K562 (cell line): ENCODE measurements at regions not wholly inside any gene's neighbourhood (a gene's known extent, or its start where the extent isn't known, plus 50 kb on each side); places are given as distances from the start of the nearest gene placed in this dataset.
A peak's percentile ranks its signal among the peaks of the same experiment; 100 is the strongest.

Experiments
- ATAC-seq: fragments of 200-7000 bp; cut with Tn5 transposase; 3 replicates; pipeline ENCODE4 v1.9.1; 2020; ENCODE audit warnings: moderate library complexity
- BruUV-seq: library from RNA; stranded (reverse); fragments of 400-500 nt; replicated peaks from 2 replicates; lab custom pipeline; 2021; lab: Mats Ljungman, UMichigan
- CTCF ChIA-PET: fragments of 300-600 bp; formaldehyde crosslinking; extraction: SDS; loops from one replicate; lab custom pipeline; 2021; ENCODE audit warnings: low intra/inter-chr PET ratio; lab: Yijun Ruan, JAX
- POLR2A ChIA-PET: fragments of 300-600, 350-650 bp; sonication (Branson Sonifier 250); formaldehyde crosslinking; extraction: SDS; loops from one replicate; lab custom pipeline; 2021; ENCODE audit warnings: antibody characterized with exemption, inconsistent platforms; lab: Yijun Ruan, JAX
- DNase-seq, 4 experiments: peaks; one replicate each; pipeline versions ENCODE4 v3.0.0 to v3.0.0-alpha.2; 2011 to 2018; ENCODE audit warnings: low spot score in 3 of 4, mixed read lengths in 3 of 4; ENCODE audit errors: extremely low read depth in 1 of 4
- FAIRE-seq: peaks from 2 replicates; lab custom pipeline; 2011; peaks lifted over from hg19 to GRCh38; lab: Jason Lieb, UNC
- H2AFZ ChIP-seq: 2 replicates; pipeline ENCODE4 v1.6.0; 2011; ENCODE audit warnings: low read depth, low read length, control low read depth, inconsistent platforms
- H3K27ac ChIP-seq: fragments of 200-600 bp; 3 replicates; pipeline ENCODE4 v1.8.0; 2011; ENCODE audit warnings: low read depth, mild to moderate bottlenecking, control low read depth, inconsistent platforms, low read length, moderate library complexity, mixed read lengths; ENCODE audit errors: extremely low read depth
- H3K27me3 ChIP-seq, 2 experiments: fragments of 300-600 bp in 1 of 2; 2 replicates in 1 of 2; 3 replicates in 1 of 2; pipeline versions ENCODE4 v1.6.0 to v1.8.0; 2011; ENCODE audit warnings: inconsistent platforms in 2 of 2, low read length in 2 of 2, mild to moderate bottlenecking in 1 of 2, mixed read lengths in 1 of 2, moderate library complexity in 1 of 2; ENCODE audit not compliant: control insufficient read depth in 2 of 2, insufficient read depth in 2 of 2
- H3K36me3 ChIP-seq: fragments of 300-600 bp; 3 replicates; pipeline ENCODE4 v1.8.0; 2011; ENCODE audit warnings: mild to moderate bottlenecking, low read length, inconsistent platforms; ENCODE audit not compliant: control insufficient read depth, insufficient read depth
- H3K4me1 ChIP-seq, 2 experiments: fragments of 200-600 bp in 1 of 2; replicated peaks in 1 of 2; 2 replicates in 1 of 2; 3 replicates in 1 of 2; pipeline versions ENCODE4 v1.5.1 to v1.8.0; 2011; ENCODE audit warnings: inconsistent platforms in 2 of 2, low read length in 2 of 2, mild to moderate bottlenecking in 1 of 2, mixed read lengths in 1 of 2, moderate library complexity in 1 of 2; ENCODE audit not compliant: control insufficient read depth in 2 of 2, insufficient read depth in 2 of 2
- H3K4me2 ChIP-seq: 2 replicates; pipeline ENCODE4 v1.6.1; 2011; ENCODE audit warnings: low read length, control low read depth, inconsistent platforms, mixed read lengths; ENCODE audit not compliant: insufficient read depth
- H3K4me3 ChIP-seq: fragments of 200-600 bp; sonication (generic), shearing (Covaris generic); 2 replicates; pipeline ENCODE4 v1.5.1; 2016; ENCODE audit warnings: control low read depth, inconsistent platforms
- H3K79me2 ChIP-seq: fragments of 200-600 bp; 3 replicates; pipeline ENCODE4 v1.8.0; 2011; ENCODE audit warnings: low read length, inconsistent platforms; ENCODE audit not compliant: control insufficient read depth, insufficient read depth
- H3K9ac ChIP-seq, 2 experiments: 2 replicates each; pipeline versions ENCODE4 v1.6.0 to v1.6.1; 2011; ENCODE audit warnings: low read depth in 2 of 2, low read length in 2 of 2, control low read depth in 1 of 2, inconsistent platforms in 1 of 2, mild to moderate bottlenecking in 1 of 2, mixed read lengths in 1 of 2; ENCODE audit not compliant: insufficient read depth in 1 of 2
- H3K9me1 ChIP-seq: one replicate; pipeline ENCODE4 v1.6.0; 2011; ENCODE audit warnings: inconsistent platforms, mild to moderate bottlenecking, low read length, moderate library complexity; ENCODE audit not compliant: control insufficient read depth, insufficient read depth
- H3K9me3 ChIP-seq: replicated peaks from 2 replicates; pipeline ENCODE4 v1.5.1; 2011; ENCODE audit warnings: low read depth, low read length, inconsistent platforms; ENCODE audit not compliant: control insufficient read depth, insufficient read depth
- H4K20me1 ChIP-seq: replicated peaks from 2 replicates; pipeline ENCODE4 v1.6.1; 2011; ENCODE audit warnings: low read length, inconsistent platforms, mixed read lengths; ENCODE audit not compliant: control insufficient read depth, insufficient read depth
- ESRRA ChIP-seq: fragments of 450-650 bp; IDR thresholded peaks from 2 replicates; pipeline ENCODE4 v1.6.1; 2014; ENCODE audit warnings: low read depth, mild to moderate bottlenecking, moderate library complexity, borderline replicate concordance
- WGBS: fragments of 100-300 bp; shearing (Covaris generic); methylation state at CpG from one replicate; pipeline ENCODE4 v1.1.6; 2016; ENCODE audit warnings: low coverage, mixed read lengths; ENCODE audit not compliant: insufficient coverage; ENCODE audit errors: missing lambda C conversion rate; 5-methylcytosine and 5-hydroxymethylcytosine counted together
- in situ Hi-C: fragments of 300-500 bp; cut with MboI; formaldehyde crosslinking; loops from 4 replicates; pipeline ENCODE4 v1.15.0; 2018; ENCODE audit warnings: inconsistent platforms, mixed read lengths
- intact Hi-C: fragments of 100-400 bp; cut with micrococcal nuclease; formaldehyde crosslinking; loops from 2 replicates; pipeline ENCODE4 v1.14.2; 2022
- TF ChIP-seq, protein P1 (sequence below): sonication (generic); formaldehyde crosslinking; IDR thresholded peaks from 2 replicates; pipeline ENCODE4 v1.5.0; 2020; ENCODE audit warnings: missing genetic modification reagents
- TF ChIP-seq, protein P2 (sequence below), 2 experiments: fragments of 450-650 bp; IDR thresholded peaks; 2 replicates each; pipeline ENCODE4 v1.6.1; 2016; ENCODE audit warnings: mild to moderate bottlenecking in 2 of 2, borderline replicate concordance in 1 of 2, low read depth in 1 of 2, moderate library complexity in 1 of 2
- TF ChIP-seq, protein P3 (sequence below): fragments of 450-650 bp; formaldehyde crosslinking; IDR thresholded peaks from 2 replicates; pipeline ENCODE4 v1.4.0; 2020; ENCODE audit warnings: mild to moderate bottlenecking, mixed read lengths
- TF ChIP-seq, protein P4 (sequence below): IDR thresholded peaks from 3 replicates; pipeline ENCODE4 v1.6.1; 2011; ENCODE audit warnings: borderline replicate concordance, mild to moderate bottlenecking; ENCODE audit not compliant: insufficient read length, insufficient read depth

DNA sequence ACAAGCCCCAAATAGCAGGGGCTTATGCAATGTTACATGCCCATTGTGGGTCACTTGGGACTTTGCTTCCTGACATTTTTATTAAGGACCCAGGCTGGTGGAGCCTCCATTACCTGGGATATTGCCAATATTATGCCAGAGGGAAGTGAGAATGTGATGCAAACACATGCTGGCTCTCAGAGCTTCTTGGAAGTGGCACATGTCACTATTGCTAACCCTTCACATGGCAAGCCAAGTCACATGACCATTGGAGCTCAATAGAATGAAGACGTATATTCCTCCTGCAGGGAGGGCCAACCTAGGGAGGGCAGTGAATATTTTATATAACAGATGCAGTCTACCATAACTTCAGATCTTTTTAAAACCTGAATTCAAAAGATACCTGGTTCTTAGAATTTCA lies 140.7 kb upstream of the ZFP64 start:
- H3K4me3 ChIP-seq, result no peak overlapping the region
- no peaks in the 10 kb centered on the region for H3K9me3 ChIP-seq
- intact Hi-C loops (no loop called here), in situ Hi-C loops (no loop called here)
- CTCF ChIA-PET, result no interaction called here
- H3K4me1 ChIP-seq, result no peaks in the 10 kb centered on the region
- POLR2A ChIA-PET, result interaction anchor here (0.6 kb wide), 1 partner anchor 55 kb away, joined by 3 read pairs; no protein-coding TSS in a partner anchor
- no peak overlapping the region for H2AFZ ChIP-seq
- BruUV-seq, result no TSS peak
- TF ChIP-seq, protein P1, sequence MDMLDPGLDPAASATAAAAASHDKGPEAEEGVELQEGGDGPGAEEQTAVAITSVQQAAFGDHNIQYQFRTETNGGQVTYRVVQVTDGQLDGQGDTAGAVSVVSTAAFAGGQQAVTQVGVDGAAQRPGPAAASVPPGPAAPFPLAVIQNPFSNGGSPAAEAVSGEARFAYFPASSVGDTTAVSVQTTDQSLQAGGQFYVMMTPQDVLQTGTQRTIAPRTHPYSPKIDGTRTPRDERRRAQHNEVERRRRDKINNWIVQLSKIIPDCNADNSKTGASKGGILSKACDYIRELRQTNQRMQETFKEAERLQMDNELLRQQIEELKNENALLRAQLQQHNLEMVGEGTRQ (CRISPR knock-in tag), result no peak
- TF ChIP-seq, protein P2, sequence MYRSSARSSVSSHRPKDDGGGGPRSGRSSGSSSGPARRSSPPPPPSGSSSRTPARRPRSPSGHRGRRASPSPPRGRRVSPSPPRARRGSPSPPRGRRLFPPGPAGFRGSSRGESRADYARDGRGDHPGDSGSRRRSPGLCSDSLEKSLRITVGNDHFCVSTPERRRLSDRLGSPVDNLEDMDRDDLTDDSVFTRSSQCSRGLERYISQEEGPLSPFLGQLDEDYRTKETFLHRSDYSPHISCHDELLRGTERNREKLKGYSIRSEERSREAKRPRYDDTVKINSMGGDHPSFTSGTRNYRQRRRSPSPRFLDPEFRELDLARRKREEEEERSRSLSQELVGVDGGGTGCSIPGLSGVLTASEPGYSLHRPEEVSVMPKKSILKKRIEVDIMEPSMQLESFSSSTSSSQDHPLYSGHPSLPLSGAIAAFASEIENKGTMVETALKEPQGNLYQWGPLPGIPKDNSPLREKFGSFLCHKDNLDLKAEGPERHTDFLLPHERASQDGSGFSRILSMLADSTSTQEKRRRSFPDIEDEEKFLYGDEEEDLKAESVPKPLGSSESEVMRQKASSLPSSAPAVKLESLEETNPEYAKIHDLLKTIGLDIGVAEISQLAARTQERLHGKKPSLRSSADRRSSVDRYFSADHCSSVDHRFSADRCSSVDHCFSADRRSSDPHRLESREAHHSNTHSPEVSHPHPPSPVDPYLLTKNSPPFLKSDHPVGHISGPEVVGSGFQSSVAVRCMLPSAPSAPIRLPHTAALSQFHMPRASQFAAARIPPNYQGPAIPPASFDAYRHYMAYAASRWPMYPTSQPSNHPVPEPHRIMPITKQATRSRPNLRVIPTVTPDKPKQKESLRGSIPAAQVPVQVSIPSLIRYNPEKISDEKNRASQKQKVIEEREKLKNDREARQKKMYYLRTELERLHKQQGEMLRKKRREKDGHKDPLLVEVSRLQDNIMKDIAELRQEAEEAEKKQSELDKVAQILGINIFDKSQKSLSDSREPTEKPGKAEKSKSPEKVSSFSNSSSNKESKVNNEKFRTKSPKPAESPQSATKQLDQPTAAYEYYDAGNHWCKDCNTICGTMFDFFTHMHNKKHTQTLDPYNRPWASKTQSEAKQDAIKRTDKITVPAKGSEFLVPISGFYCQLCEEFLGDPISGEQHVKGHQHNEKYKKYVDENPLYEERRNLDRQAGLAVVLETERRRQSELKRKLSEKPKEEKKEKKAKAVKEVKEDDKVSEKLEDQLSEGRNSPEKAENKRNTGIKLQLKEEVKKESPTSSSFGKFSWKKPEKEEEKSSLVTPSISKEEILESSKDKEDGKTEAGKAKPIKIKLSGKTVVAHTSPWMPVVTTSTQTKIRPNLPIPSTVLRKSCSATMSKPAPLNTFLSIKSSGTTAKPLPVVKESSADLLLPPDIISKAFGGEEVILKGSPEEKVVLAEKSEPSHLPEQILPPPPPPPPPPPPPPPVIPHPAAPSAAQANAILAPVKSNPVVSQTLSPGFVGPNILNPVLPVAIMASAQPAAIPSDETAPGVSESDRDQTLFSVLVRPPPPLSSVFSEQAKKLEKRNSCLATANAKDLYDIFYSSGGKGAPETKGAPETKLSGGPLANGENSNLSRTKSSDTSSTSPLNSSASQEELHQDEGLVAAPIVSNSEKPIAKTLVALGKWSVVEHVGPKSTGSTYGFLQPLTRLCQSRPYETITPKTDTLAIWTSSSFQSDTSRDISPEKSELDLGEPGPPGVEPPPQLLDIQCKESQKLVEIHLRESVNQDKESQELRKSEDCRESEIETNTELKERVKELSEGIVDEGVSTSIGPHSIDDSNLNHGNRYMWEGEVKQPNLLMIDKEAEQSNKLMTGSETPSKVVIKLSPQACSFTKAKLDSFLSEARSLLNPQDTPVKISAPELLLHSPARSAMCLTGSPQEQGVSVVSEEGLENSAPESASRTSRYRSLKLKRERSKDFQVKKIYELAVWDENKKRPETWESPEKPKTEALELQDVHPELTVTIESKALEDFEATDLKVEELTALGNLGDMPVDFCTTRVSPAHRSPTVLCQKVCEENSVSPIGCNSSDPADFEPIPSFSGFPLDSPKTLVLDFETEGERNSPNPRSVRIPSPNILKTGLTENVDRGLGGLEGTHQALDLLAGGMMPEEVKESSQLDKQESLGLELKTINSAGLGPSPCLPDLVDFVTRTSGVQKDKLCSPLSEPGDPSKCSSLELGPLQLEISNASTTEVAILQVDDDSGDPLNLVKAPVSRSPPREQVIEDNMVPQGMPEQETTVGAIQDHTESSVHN (IDR thresholded peaks at IDR 0.05; ENCODE audit: borderline replicate concordance in 1 of 2, low read depth in 1 of 2), result no peak
- TF ChIP-seq ESRRA, result no peak
- TF ChIP-seq, protein P3, sequence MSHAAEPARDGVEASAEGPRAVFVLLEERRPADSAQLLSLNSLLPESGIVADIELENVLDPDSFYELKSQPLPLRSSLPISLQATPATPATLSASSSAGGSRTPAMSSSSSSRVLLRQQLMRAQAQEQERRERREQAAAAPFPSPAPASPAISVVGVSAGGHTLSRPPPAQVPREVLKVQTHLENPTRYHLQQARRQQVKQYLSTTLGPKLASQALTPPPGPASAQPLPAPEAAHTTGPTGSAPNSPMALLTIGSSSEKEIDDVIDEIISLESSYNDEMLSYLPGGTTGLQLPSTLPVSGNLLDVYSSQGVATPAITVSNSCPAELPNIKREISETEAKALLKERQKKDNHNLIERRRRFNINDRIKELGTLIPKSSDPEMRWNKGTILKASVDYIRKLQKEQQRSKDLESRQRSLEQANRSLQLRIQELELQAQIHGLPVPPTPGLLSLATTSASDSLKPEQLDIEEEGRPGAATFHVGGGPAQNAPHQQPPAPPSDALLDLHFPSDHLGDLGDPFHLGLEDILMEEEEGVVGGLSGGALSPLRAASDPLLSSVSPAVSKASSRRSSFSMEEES, result peak; percentile 47; the same call in 1 of the 2 replicates
- TF ChIP-seq, protein P4, sequence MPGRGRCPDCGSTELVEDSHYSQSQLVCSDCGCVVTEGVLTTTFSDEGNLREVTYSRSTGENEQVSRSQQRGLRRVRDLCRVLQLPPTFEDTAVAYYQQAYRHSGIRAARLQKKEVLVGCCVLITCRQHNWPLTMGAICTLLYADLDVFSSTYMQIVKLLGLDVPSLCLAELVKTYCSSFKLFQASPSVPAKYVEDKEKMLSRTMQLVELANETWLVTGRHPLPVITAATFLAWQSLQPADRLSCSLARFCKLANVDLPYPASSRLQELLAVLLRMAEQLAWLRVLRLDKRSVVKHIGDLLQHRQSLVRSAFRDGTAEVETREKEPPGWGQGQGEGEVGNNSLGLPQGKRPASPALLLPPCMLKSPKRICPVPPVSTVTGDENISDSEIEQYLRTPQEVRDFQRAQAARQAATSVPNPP, result no peak
- H3K4me2 ChIP-seq, result no peak overlapping the region
- no peaks in the 10 kb centered on the region for H3K9me1 ChIP-seq
- H3K27ac ChIP-seq, result no peak overlapping the region
- no peak for DNase-seq
- no peak for ATAC-seq
- H3K9ac ChIP-seq, result no peak overlapping the region
- WGBS, result 42% methylated on average over 1 of the region's 1 CpG
- no peak for FAIRE-seq
- H3K79me2 ChIP-seq, result no peaks in the 10 kb centered on the region
- no peaks in the 10 kb centered on the region for H3K27me3 ChIP-seq
- no peaks in the 10 kb centered on the region for H4K20me1 ChIP-seq
- H3K36me3 ChIP-seq, result no peaks in the 10 kb centered on the region
